WTC11 (cell line): ENCODE measurements at regions not wholly inside any gene's neighbourhood (a gene's known extent, or its start where the extent isn't known, plus 50 kb on each side); places are given as distances from the start of the nearest gene placed in this dataset.

Experiments
- ATAC-seq: fragments of 200-7000 bp; cut with Tn5 transposase; 2 replicates; pipeline ENCODE4 v1.10.0; 2021; ENCODE audit warnings: mild to moderate bottlenecking, moderate library complexity
- CTCF ChIA-PET: fragments of 300-600 bp; sonication (Branson Sonifier 250); formaldehyde crosslinking; loops from one replicate; lab custom pipeline; 2021; ENCODE audit warnings: antibody characterized with exemption; lab: Charles Lee
- POLR2A ChIA-PET: fragments of 350-600 bp; sonication (Branson Sonifier 250); formaldehyde crosslinking; loops from one replicate; lab custom pipeline; 2021; ENCODE audit warnings: antibody characterized with exemption; lab: Charles Lee
- DNase-seq: peaks from one replicate; pipeline ENCODE4 v3.0.0; 2021; ENCODE audit warnings: low spot score
- H3K27ac Mint-ChIP-seq: 2 replicates; pipeline ENCODE4 v1.8.0; 2021; ENCODE audit warnings: mixed read lengths
- H3K27me3 Mint-ChIP-seq: 2 replicates; pipeline ENCODE4 v1.8.0; 2021; ENCODE audit warnings: low read depth, mild to moderate bottlenecking, moderate library complexity, mixed read lengths
- H3K36me3 Mint-ChIP-seq: 2 replicates; pipeline ENCODE4 v1.8.0; 2021; ENCODE audit warnings: mixed read lengths
- H3K4me1 Mint-ChIP-seq: 2 replicates; pipeline ENCODE4 v1.8.0; 2022; ENCODE audit warnings: mixed read lengths
- H3K4me3 Mint-ChIP-seq: 2 replicates; pipeline ENCODE4 v1.8.0; 2021; ENCODE audit warnings: mild to moderate bottlenecking, moderate library complexity, mixed read lengths
- H3K9me3 Mint-ChIP-seq: 2 replicates; pipeline ENCODE4 v1.8.0; 2021; ENCODE audit warnings: mixed read lengths
- ELF4 ChIP-seq: sonication (generic); formaldehyde crosslinking; IDR thresholded peaks from 2 replicates; pipeline ENCODE4 v1.8.1; 2022; ENCODE audit warnings: low read depth, mild to moderate bottlenecking, moderate library complexity, missing genetic modification reagents
- EMX1 ChIP-seq: fragments of 250-450 bp; sonication (Bioruptor Pico); IDR thresholded peaks from 2 replicates; pipeline ENCODE4 v1.8.0; 2021; ENCODE audit warnings: mild to moderate bottlenecking
- FOXJ3 ChIP-seq: sonication (generic); formaldehyde crosslinking; IDR thresholded peaks from 2 replicates; pipeline ENCODE4 v1.9.0; 2021; ENCODE audit warnings: missing genetic modification reagents, mild to moderate bottlenecking, borderline replicate concordance
- GABPB1 ChIP-seq: sonication (generic); formaldehyde crosslinking; IDR thresholded peaks from 2 replicates; pipeline ENCODE4 v1.8.1; 2023; ENCODE audit warnings: mild to moderate bottlenecking, missing genetic modification reagents
- GTF2I ChIP-seq: fragments of 250-450 bp; sonication (Bioruptor Pico); conservative IDR thresholded peaks from 2 replicates; pipeline ENCODE4 v1.4.0; 2021; ENCODE audit warnings: mild to moderate bottlenecking
- MXD4 ChIP-seq: fragments of 250-450 bp; sonication (Bioruptor Pico); IDR thresholded peaks from 2 replicates; pipeline ENCODE4 v1.8.0; 2021; ENCODE audit warnings: mild to moderate bottlenecking, moderate library complexity, borderline replicate concordance
- NFYB ChIP-seq: sonication (generic); formaldehyde crosslinking; conservative IDR thresholded peaks from 2 replicates; pipeline ENCODE4 v1.8.0; 2022; ENCODE audit warnings: low read depth, missing genetic modification reagents
- NR1H2 ChIP-seq: sonication (generic); formaldehyde crosslinking; IDR thresholded peaks from 2 replicates; pipeline ENCODE4 v1.9.0; 2021; ENCODE audit warnings: mild to moderate bottlenecking, moderate library complexity, missing genetic modification reagents
- NR2C2 ChIP-seq: sonication (generic); formaldehyde crosslinking; IDR thresholded peaks from 2 replicates; pipeline ENCODE4 v1.8.0; 2022; ENCODE audit warnings: mild to moderate bottlenecking, missing genetic modification reagents
- NR3C1 ChIP-seq: sonication (generic); formaldehyde crosslinking; conservative IDR thresholded peaks from 2 replicates; pipeline ENCODE4 v1.8.1; 2023; ENCODE audit warnings: low read depth, mild to moderate bottlenecking, missing genetic modification reagents
- RORB ChIP-seq: fragments of 250-450 bp; sonication (Bioruptor Pico); IDR thresholded peaks from 2 replicates; pipeline ENCODE4 v1.9.0; 2021; ENCODE audit warnings: mild to moderate bottlenecking
- SP1 ChIP-seq: sonication (generic); formaldehyde crosslinking; conservative IDR thresholded peaks from 2 replicates; pipeline ENCODE4 v1.8.1; 2022; ENCODE audit warnings: missing genetic modification reagents
- ZNF423 ChIP-seq: fragments of 250-450 bp; sonication (Bioruptor Pico); IDR thresholded peaks from 2 replicates; pipeline ENCODE4 v2.1.2; 2022; ENCODE audit warnings: mild to moderate bottlenecking, moderate library complexity
- TF ChIP-seq, protein P1 (sequence below): sonication (generic); formaldehyde crosslinking; IDR thresholded peaks from 2 replicates; pipeline ENCODE4 v1.8.1; 2023; ENCODE audit warnings: mild to moderate bottlenecking, missing genetic modification reagents, moderate library complexity
- TF ChIP-seq, protein P2 (sequence below): fragments of 250-450 bp; sonication (Bioruptor Pico); IDR thresholded peaks from 2 replicates; pipeline ENCODE4 v1.8.0; 2021; ENCODE audit warnings: mild to moderate bottlenecking
- TF ChIP-seq, protein P3 (sequence below): sonication (generic); formaldehyde crosslinking; IDR thresholded peaks from 2 replicates; pipeline ENCODE4 v1.8.1; 2022; ENCODE audit warnings: mild to moderate bottlenecking, moderate library complexity, missing genetic modification reagents
- TF ChIP-seq, protein P4 (sequence below): sonication (generic); formaldehyde crosslinking; IDR thresholded peaks from 2 replicates; pipeline ENCODE4 v1.8.1; 2023; ENCODE audit warnings: mild to moderate bottlenecking, missing genetic modification reagents
- TF ChIP-seq, protein P5 (sequence below): sonication (generic); formaldehyde crosslinking; conservative IDR thresholded peaks from 2 replicates; pipeline ENCODE4 v1.8.1; 2023; ENCODE audit warnings: mild to moderate bottlenecking, low read depth, missing genetic modification reagents, moderate library complexity
- TF ChIP-seq, protein P6 (sequence below): sonication (generic); formaldehyde crosslinking; IDR thresholded peaks from 2 replicates; pipeline ENCODE4 v1.8.1; 2022; ENCODE audit warnings: missing genetic modification reagents, borderline replicate concordance

DNA sequence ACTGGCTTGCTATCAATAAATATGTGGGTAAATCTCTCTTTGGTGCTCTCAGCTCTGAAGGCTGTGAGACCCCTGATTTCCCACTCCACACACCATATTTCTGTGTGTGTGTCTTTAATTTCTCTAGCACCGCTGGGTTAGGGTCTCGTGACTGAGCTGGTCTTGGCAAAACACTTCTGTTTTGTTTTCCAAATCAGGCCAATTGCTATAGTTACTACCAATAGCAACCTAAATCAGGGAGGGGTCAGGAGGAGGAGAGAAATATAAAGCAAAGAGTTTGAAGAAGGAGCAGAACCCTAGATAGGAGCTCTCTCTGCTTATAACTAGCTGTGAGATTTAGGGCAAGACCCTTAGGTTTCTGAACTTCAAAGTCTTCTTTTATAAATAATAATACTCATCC is 250.5 kb upstream of the IGFBP7 start:
- no peaks in the 10 kb centered on the region for H3K27me3 Mint-ChIP-seq
- peaks cover 31% of the 10 kb centered on the region for H3K9me3 Mint-ChIP-seq
- H3K36me3 Mint-ChIP-seq: peaks cover 3% of the 10 kb centered on the region
- ChIA-PET CTCF (no interaction called here), POLR2A (no interaction called here)
- H3K4me3 Mint-ChIP-seq: no peak overlapping the region
- no peak overlapping the region for H3K27ac Mint-ChIP-seq
- TF ChIP-seq, protein P1, sequence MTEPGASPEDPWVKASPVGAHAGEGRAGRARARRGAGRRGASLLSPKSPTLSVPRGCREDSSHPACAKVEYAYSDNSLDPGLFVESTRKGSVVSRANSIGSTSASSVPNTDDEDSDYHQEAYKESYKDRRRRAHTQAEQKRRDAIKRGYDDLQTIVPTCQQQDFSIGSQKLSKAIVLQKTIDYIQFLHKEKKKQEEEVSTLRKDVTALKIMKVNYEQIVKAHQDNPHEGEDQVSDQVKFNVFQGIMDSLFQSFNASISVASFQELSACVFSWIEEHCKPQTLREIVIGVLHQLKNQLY (CRISPR knock-in tag): no peak
- TF ChIP-seq GABPB1 (CRISPR knock-in tag): no peak
- no peak for TF ChIP-seq NR3C1 (CRISPR knock-in tag)
- TF ChIP-seq SP1 (CRISPR knock-in tag): no peak
- TF ChIP-seq, protein P2, sequence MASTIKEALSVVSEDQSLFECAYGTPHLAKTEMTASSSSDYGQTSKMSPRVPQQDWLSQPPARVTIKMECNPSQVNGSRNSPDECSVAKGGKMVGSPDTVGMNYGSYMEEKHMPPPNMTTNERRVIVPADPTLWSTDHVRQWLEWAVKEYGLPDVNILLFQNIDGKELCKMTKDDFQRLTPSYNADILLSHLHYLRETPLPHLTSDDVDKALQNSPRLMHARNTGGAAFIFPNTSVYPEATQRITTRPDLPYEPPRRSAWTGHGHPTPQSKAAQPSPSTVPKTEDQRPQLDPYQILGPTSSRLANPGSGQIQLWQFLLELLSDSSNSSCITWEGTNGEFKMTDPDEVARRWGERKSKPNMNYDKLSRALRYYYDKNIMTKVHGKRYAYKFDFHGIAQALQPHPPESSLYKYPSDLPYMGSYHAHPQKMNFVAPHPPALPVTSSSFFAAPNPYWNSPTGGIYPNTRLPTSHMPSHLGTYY (CRISPR knock-in tag): no peak
- TF ChIP-seq ELF4 (CRISPR knock-in tag): no peak
- TF ChIP-seq ZNF423 (CRISPR knock-in tag): no peak
- no peak for TF ChIP-seq FOXJ3
- no peak for TF ChIP-seq NR1H2
- ATAC-seq: no peak
- DNase-seq: no peak
- H3K4me1 Mint-ChIP-seq: no peaks in the 10 kb centered on the region

DNA sequence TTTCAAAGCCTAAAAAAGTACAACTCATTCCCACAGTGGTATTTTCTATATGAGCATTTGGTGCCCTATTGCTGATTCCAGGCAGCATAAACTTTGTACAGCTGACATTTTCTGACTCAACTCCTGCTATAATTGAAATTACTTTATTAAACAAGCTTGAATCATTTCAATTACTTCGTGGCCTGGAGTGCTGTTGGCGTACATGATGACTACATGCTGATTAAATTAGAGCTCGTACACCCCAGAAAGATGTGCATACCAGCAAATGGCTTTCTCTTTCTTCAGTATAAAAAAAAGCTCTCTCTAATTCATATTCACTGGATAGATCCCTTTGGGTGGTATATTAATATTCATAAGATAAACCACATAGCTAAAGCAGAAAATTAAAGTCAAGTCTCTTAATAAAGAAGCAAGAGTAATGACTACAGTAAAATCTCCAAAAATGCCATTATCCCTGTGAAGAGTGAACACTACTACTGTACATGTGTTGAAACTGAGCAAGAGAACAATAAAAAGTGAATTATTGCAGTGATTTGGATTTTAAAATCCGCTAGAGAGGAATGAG is 245.0 kb upstream of the IGFBP7 start:
- Mint-ChIP-seq H3K27ac (no peak overlapping the region), H3K36me3 (no peaks in the 10 kb centered on the region), H3K4me3 (no peak overlapping the region), H3K27me3 (no peaks in the 10 kb centered on the region; the same call in 1 of the 2 replicates), H3K4me1 (no peaks in the 10 kb centered on the region), H3K9me3 (peaks cover 13% of the 10 kb centered on the region)
- ChIA-PET CTCF (interaction anchor here (1.0 kb wide), 1 partner anchor 164 kb away, joined by 3 read pairs; no protein-coding TSS in a partner anchor), POLR2A (no interaction called here)
- DNase-seq: no peak
- TF ChIP-seq EMX1 (CRISPR knock-in tag) (no peak), NR2C2 (CRISPR knock-in tag) (no peak), NFYB (CRISPR knock-in tag) (no peak), MXD4 (CRISPR knock-in tag) (no peak), RORB (CRISPR knock-in tag) (no peak)
- TF ChIP-seq, protein P3, sequence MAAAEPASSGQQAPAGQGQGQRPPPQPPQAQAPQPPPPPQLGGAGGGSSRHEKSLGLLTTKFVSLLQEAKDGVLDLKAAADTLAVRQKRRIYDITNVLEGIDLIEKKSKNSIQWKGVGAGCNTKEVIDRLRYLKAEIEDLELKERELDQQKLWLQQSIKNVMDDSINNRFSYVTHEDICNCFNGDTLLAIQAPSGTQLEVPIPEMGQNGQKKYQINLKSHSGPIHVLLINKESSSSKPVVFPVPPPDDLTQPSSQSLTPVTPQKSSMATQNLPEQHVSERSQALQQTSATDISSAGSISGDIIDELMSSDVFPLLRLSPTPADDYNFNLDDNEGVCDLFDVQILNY (CRISPR knock-in tag): no peak
- TF ChIP-seq, protein P4, sequence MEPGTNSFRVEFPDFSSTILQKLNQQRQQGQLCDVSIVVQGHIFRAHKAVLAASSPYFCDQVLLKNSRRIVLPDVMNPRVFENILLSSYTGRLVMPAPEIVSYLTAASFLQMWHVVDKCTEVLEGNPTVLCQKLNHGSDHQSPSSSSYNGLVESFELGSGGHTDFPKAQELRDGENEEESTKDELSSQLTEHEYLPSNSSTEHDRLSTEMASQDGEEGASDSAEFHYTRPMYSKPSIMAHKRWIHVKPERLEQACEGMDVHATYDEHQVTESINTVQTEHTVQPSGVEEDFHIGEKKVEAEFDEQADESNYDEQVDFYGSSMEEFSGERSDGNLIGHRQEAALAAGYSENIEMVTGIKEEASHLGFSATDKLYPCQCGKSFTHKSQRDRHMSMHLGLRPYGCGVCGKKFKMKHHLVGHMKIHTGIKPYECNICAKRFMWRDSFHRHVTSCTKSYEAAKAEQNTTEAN (CRISPR knock-in tag): no peak
- no peak for ATAC-seq

DNA sequence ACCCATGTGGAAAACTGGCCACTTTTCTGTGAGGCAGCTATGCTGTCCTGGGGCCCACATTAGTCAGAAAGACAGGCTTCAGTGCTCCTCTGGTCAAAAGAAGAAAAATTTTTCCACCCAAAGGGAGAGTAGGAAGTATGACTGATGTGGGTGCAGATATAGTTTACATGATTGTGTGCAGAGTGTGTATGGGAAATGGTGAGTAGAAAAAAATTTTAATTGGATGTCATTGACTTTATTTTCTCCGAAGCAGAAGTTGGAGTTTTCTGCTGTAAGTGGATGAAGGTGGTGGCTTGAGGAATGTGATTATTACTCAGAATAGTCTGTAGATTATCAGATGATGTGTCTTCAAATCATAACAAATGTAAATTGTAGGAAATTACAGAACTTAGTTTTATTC is 241.5 kb upstream of the IGFBP7 start:
- DNase-seq: no peak

More for the DNA sequence above, 241.5 kb upstream of the IGFBP7 start:
- ChIA-PET POLR2A (no interaction called here), CTCF (no interaction called here)
- no peak overlapping the region for H3K4me3 Mint-ChIP-seq
- TF ChIP-seq, protein P5, sequence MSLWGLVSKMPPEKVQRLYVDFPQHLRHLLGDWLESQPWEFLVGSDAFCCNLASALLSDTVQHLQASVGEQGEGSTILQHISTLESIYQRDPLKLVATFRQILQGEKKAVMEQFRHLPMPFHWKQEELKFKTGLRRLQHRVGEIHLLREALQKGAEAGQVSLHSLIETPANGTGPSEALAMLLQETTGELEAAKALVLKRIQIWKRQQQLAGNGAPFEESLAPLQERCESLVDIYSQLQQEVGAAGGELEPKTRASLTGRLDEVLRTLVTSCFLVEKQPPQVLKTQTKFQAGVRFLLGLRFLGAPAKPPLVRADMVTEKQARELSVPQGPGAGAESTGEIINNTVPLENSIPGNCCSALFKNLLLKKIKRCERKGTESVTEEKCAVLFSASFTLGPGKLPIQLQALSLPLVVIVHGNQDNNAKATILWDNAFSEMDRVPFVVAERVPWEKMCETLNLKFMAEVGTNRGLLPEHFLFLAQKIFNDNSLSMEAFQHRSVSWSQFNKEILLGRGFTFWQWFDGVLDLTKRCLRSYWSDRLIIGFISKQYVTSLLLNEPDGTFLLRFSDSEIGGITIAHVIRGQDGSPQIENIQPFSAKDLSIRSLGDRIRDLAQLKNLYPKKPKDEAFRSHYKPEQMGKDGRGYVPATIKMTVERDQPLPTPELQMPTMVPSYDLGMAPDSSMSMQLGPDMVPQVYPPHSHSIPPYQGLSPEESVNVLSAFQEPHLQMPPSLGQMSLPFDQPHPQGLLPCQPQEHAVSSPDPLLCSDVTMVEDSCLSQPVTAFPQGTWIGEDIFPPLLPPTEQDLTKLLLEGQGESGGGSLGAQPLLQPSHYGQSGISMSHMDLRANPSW (CRISPR knock-in tag): no peak
- TF ChIP-seq, protein P6, sequence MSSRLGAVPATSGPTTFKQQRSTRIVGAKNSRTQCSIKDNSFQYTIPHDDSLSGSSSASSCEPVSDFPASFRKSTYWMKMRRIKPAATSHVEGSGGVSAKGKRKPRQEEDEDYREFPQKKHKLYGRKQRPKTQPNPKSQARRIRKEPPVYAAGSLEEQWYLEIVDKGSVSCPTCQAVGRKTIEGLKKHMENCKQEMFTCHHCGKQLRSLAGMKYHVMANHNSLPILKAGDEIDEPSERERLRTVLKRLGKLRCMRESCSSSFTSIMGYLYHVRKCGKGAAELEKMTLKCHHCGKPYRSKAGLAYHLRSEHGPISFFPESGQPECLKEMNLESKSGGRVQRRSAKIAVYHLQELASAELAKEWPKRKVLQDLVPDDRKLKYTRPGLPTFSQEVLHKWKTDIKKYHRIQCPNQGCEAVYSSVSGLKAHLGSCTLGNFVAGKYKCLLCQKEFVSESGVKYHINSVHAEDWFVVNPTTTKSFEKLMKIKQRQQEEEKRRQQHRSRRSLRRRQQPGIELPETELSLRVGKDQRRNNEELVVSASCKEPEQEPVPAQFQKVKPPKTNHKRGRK (CRISPR knock-in tag): no peak
- no peak for TF ChIP-seq GTF2I (CRISPR knock-in tag)
- H3K27me3 Mint-ChIP-seq: peaks cover 26% of the 10 kb centered on the region
- peaks cover 11% of the 10 kb centered on the region for H3K4me1 Mint-ChIP-seq
- no peak for ATAC-seq
- no peaks in the 10 kb centered on the region for H3K36me3 Mint-ChIP-seq
- H3K27ac Mint-ChIP-seq: no peak overlapping the region
- peaks cover 5% of the 10 kb centered on the region for H3K9me3 Mint-ChIP-seq
